Choroid plexus epithelial cell (primary cell): ENCODE measurements at regions not wholly inside any gene's neighbourhood (a gene's known extent, or its start where the extent isn't known, plus 50 kb on each side); places are given as distances from the start of the nearest gene placed in this dataset.
"Not testable (repeated sequence)": the region's sequence is repeated elsewhere in the genome, so short reads cannot be mapped to it uniquely, and the experiment has no call there.

Experiments used
- DNase-seq: peaks from one replicate; pipeline ENCODE4 v3.0.0-alpha.2; 2010; ENCODE audit warnings: low read depth
- H3K4me3 ChIP-seq: 2 replicates; pipeline ENCODE4 v1.5.1; 2011; ENCODE audit warnings: low read depth, mild to moderate bottlenecking, control low read depth, low read length, moderate library complexity
- TF ChIP-seq, protein P1 (sequence below): conservative IDR thresholded peaks from 2 replicates; pipeline ENCODE4 v1.5.1; 2011; ENCODE audit warnings: low read depth, mild to moderate bottlenecking, control low read depth, inconsistent platforms, low read length, moderate library complexity

DNA sequence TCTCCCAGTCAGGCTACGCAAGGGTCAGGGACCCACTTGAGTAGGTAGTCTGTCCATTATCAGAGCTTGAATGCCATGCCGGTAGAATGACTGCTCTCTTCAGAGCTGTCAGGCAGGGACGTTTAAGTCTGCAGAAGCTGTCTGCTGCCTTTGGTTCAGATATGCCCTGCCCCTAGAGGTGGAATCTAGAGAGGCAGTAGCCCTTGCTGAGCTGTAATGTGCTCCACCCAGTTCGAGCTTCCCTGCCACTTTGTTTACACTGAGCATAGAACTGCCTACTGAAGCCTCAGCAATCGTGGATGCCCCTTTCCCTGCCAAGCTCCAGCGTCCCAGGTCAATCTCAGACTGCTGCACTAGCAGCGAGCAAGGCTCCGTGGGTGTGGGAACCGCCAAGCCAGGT lies 57.5 kb upstream of the SETMAR start:
- no peak overlapping the region for H3K4me3 ChIP-seq
- TF ChIP-seq, protein P1, sequence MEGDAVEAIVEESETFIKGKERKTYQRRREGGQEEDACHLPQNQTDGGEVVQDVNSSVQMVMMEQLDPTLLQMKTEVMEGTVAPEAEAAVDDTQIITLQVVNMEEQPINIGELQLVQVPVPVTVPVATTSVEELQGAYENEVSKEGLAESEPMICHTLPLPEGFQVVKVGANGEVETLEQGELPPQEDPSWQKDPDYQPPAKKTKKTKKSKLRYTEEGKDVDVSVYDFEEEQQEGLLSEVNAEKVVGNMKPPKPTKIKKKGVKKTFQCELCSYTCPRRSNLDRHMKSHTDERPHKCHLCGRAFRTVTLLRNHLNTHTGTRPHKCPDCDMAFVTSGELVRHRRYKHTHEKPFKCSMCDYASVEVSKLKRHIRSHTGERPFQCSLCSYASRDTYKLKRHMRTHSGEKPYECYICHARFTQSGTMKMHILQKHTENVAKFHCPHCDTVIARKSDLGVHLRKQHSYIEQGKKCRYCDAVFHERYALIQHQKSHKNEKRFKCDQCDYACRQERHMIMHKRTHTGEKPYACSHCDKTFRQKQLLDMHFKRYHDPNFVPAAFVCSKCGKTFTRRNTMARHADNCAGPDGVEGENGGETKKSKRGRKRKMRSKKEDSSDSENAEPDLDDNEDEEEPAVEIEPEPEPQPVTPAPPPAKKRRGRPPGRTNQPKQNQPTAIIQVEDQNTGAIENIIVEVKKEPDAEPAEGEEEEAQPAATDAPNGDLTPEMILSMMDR: no peak
- DNase-seq: no peak

DNA sequence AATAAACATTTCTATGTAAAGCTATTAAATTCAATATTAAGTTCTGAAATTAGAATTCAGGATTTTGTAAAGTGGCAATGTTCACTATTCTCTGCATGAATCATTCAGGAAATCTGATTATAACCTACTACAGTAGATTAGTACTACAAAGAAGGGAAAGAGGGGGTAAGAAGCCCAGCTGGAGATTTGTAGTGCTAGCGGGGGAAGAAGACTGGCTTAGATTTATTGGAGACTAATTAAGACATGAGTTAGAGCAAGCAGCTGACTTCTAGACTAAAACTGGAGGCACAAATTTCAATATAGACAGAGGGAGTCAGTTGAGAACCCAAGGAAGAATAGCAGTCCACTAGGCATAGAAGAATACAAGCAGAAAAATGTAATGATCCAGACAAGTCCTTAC lies 55.8 kb upstream of the SETMAR start:
- TF ChIP-seq, protein P1: no peak
- no peak for DNase-seq

GRCh38 chr3:4250064-4250463 lies 53.1 kb upstream of the SETMAR start:
- DNase-seq: no peak
- no peak overlapping the region for H3K4me3 ChIP-seq
- TF ChIP-seq, protein P1: no peak

More for the DNA sequence above, 55.8 kb upstream of the SETMAR start:
- H3K4me3 ChIP-seq: no peak overlapping the region

- TF ChIP-seq, protein P1: no peak
- no peak for DNase-seq
- H3K4me3 ChIP-seq: no peak overlapping the region
Measured at GRCh38 chr3:4251412-4251811, 51.8 kb upstream of the SETMAR start.

DNA sequence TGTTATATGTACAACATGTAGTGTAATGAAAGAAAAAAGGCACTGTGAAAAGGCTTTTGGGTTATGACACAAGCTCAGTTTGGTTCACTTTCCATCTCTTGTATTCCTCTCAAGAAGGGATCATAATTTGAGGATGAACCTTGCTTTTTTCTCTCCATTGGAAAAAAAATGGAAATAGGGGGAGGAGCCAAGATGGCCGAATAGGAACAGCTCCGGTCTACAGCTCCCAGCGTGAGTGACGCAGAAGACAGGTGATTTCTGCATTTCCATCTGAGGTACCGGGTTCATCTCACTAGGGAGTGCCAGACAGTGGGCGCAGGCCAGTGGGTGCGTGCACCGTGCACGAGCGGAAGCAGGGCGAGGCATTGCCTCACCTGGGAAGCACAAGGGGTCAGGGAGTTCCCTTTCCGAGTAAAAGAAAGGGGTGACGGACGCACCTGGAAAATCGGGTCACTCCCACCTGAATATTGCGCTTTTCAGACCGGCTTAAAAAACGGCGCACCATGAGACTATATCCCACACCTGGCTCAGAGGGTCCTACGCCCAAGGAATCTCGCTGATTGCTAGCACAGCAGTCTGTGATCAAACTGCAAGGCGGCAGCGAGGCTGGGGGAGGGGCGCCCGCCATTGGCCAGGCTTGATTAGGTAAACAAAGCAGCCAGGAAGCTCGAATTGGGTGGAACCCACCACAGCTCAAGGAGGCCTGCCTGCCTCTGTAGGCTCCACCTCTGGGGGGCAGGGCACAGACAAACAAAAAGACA lies 49.9 kb upstream of the SETMAR start:
- not testable (repeated sequence) for DNase-seq

More for the DNA sequence above, 49.9 kb upstream of the SETMAR start:
- H3K4me3 ChIP-seq: not testable (repeated sequence)
